Neural cell (in vitro differentiated cells): ENCODE measurements at regions not wholly inside any gene's neighbourhood (a gene's known extent, or its start where the extent isn't known, plus 50 kb on each side); places are given as distances from the start of the nearest gene placed in this dataset.

Experiments used
- H2AFZ ChIP-seq: fragments of 200-600, 300-800 bp; sonication (generic), shearing (Covaris generic); 2 replicates; pipeline ENCODE4 v1.6.0; 2014; ENCODE audit warnings: low read depth, mild to moderate bottlenecking, antibody characterized with exemption, low read length, moderate library complexity
- H3F3A ChIP-seq: fragments of 200-600 bp; shearing (Covaris generic); 2 replicates; pipeline ENCODE4 v1.6.1; 2016; ENCODE audit warnings: mild to moderate bottlenecking, moderate library complexity, mixed read lengths, antibody characterized with exemption, low read length; ENCODE audit not compliant: insufficient read depth, poor library complexity, severe bottlenecking
- H3K27ac ChIP-seq: fragments of 200-600, 300-800 bp; sonication (generic), shearing (Covaris generic); 2 replicates; pipeline ENCODE4 v1.5.1; 2014; ENCODE audit warnings: mild to moderate bottlenecking, low read length, moderate library complexity
- H3K27me3 ChIP-seq: fragments of 300-800, 200-600 bp; sonication (generic), shearing (Covaris generic); 2 replicates; pipeline ENCODE4 v1.6.0; 2014; ENCODE audit warnings: mild to moderate bottlenecking, low read depth, low read length, moderate library complexity; ENCODE audit not compliant: insufficient read depth
- H3K36me3 ChIP-seq: fragments of 300-800, 200-600 bp; sonication (generic), shearing (Covaris generic); 2 replicates; pipeline ENCODE4 v1.5.1; 2014; ENCODE audit warnings: mild to moderate bottlenecking, antibody characterized with exemption, low read length, moderate library complexity; ENCODE audit not compliant: insufficient read depth
- H3K4me2 ChIP-seq: fragments of 300-800, 200-600 bp; sonication (generic), shearing (Covaris generic); 2 replicates; pipeline ENCODE4 v1.6.0; 2014; ENCODE audit warnings: mild to moderate bottlenecking, low read length
- H3K4me3 ChIP-seq: fragments of 300-800, 200-600 bp; sonication (generic), shearing (Covaris generic); 2 replicates; pipeline ENCODE4 v1.5.1; 2014; ENCODE audit warnings: mild to moderate bottlenecking, low read length, moderate library complexity
- H3K79me2 ChIP-seq: fragments of 200-600 bp; shearing (Covaris generic); replicated peaks from 2 replicates; pipeline ENCODE4 v1.6.0; 2014; ENCODE audit warnings: mild to moderate bottlenecking, low read length, moderate library complexity; ENCODE audit not compliant: insufficient read depth
- H3K9ac ChIP-seq: fragments of 300-800, 200-600 bp; sonication (generic), shearing (Covaris generic); 2 replicates; pipeline ENCODE4 v1.6.1; 2016; ENCODE audit warnings: mild to moderate bottlenecking, low read length, mixed read lengths
- H3K9me2 ChIP-seq: fragments of 200-600 bp; shearing (Covaris generic); 2 replicates; pipeline ENCODE4 v1.6.1; 2016; ENCODE audit warnings: mild to moderate bottlenecking, low read length, mixed read lengths; ENCODE audit not compliant: insufficient read depth
- H3K9me3 ChIP-seq: fragments of 200-600, 300-800 bp; sonication (generic), shearing (Covaris generic); 2 replicates; pipeline ENCODE4 v1.6.1; 2016; ENCODE audit warnings: mild to moderate bottlenecking, mixed run types, low read length, moderate library complexity, mixed read lengths
- H4K20me1 ChIP-seq: fragments of 200-600 bp; shearing (Covaris generic); 2 replicates; pipeline ENCODE4 v1.6.1; 2016; ENCODE audit warnings: mild to moderate bottlenecking, mixed run types; ENCODE audit not compliant: insufficient read depth
- CTCF ChIP-seq: fragments of 450-650 bp; IDR thresholded peaks from 2 replicates; pipeline ENCODE4 v1.5.1; 2014; ENCODE audit warnings: antibody characterized with exemption, mild to moderate bottlenecking, moderate library complexity; ENCODE audit not compliant: poor library complexity, severe bottlenecking
- EP300 ChIP-seq: fragments of 450-650 bp; conservative IDR thresholded peaks from 2 replicates; pipeline ENCODE4 v1.6.1; 2014; ENCODE audit warnings: antibody characterized with exemption, mild to moderate bottlenecking, moderate library complexity; ENCODE audit not compliant: poor library complexity, severe bottlenecking
- EZH2 ChIP-seq: fragments of 200-600, 300-800 bp; shearing (Covaris generic), sonication (generic); IDR thresholded peaks from 2 replicates; pipeline ENCODE4 v1.6.1; 2014; ENCODE audit warnings: antibody characterized with exemption, low read length, borderline replicate concordance, mild to moderate bottlenecking; ENCODE audit not compliant: insufficient read depth, poor library complexity, severe bottlenecking
- MXI1 ChIP-seq: fragments of 450-650 bp; conservative IDR thresholded peaks from 2 replicates; pipeline ENCODE4 v1.6.1; 2014; ENCODE audit warnings: antibody characterized with exemption, mild to moderate bottlenecking; ENCODE audit not compliant: poor library complexity, severe bottlenecking
- POLR2AphosphoS5 ChIP-seq: IDR thresholded peaks from 2 replicates; pipeline ENCODE4 v1.6.1; 2012
- RAD21 ChIP-seq: fragments of 450-650 bp; conservative IDR thresholded peaks from 2 replicates; pipeline ENCODE4 v1.6.1; 2014; ENCODE audit warnings: antibody characterized with exemption, mild to moderate bottlenecking, moderate library complexity
- REST ChIP-seq: IDR thresholded peaks from 2 replicates; pipeline ENCODE4 v1.6.1; 2012; ENCODE audit warnings: borderline replicate concordance
- SMC3 ChIP-seq: fragments of 450-650 bp; conservative IDR thresholded peaks from 2 replicates; pipeline ENCODE4 v1.6.1; 2014; ENCODE audit warnings: antibody characterized with exemption, mild to moderate bottlenecking, moderate library complexity; ENCODE audit not compliant: poor library complexity
- TAF1 ChIP-seq: IDR thresholded peaks from 2 replicates; pipeline ENCODE4 v1.6.1; 2012; ENCODE audit warnings: low read depth

- Histone ChIP-seq H3F3A (no peaks in the 10 kb centered on the region), H3K36me3 (no peaks in the 10 kb centered on the region), H3K27me3 (no peaks in the 10 kb centered on the region), H3K9ac (no peak overlapping the region), H2AFZ (no peak overlapping the region), H3K27ac (no peak overlapping the region), H3K79me2 (no peaks in the 10 kb centered on the region), H3K4me3 (no peak overlapping the region), H3K9me2 (no peaks in the 10 kb centered on the region), H4K20me1 (no peaks in the 10 kb centered on the region), H3K9me3 (no peaks in the 10 kb centered on the region), H3K4me2 (no peak overlapping the region)
- TF ChIP-seq EZH2, result no peak
- TF ChIP-seq RAD21, result no peak
- no peak for TF ChIP-seq TAF1
- no peak for TF ChIP-seq MXI1
- TF ChIP-seq SMC3, result no peak
Measured at GRCh38 chr21:35628316-35628715, 432.0 kb downstream of the SETD4 start.

- Histone ChIP-seq H3F3A (no peaks in the 10 kb centered on the region), H3K9ac (no peak overlapping the region), H3K79me2 (no peaks in the 10 kb centered on the region), H3K4me2 (no peak overlapping the region), H3K4me3 (no peak overlapping the region), H3K9me3 (no peaks in the 10 kb centered on the region), H3K36me3 (no peaks in the 10 kb centered on the region), H4K20me1 (no peaks in the 10 kb centered on the region), H3K27me3 (no peaks in the 10 kb centered on the region), H2AFZ (no peak overlapping the region), H3K9me2 (no peaks in the 10 kb centered on the region), H3K27ac (no peak overlapping the region)
- TF ChIP-seq RAD21 (no peak), EP300 (no peak), TAF1 (no peak), SMC3 (no peak), POLR2AphosphoS5 (no peak), EZH2 (no peak), REST (no peak), MXI1 (no peak), CTCF (no peak)
Measured at GRCh38 chr21:35627462-35627861, 432.9 kb downstream of the SETD4 start.

- Histone ChIP-seq H3K4me2 (no peak overlapping the region), H3K9me2 (no peaks in the 10 kb centered on the region), H3K79me2 (no peaks in the 10 kb centered on the region), H3K9me3 (no peaks in the 10 kb centered on the region), H3K4me3 (no peak overlapping the region), H3K27ac (no peak overlapping the region), H3K9ac (no peak overlapping the region), H4K20me1 (no peaks in the 10 kb centered on the region), H3K36me3 (no peaks in the 10 kb centered on the region), H3F3A (no peaks in the 10 kb centered on the region), H2AFZ (no peak overlapping the region), H3K27me3 (no peaks in the 10 kb centered on the region)
- TF ChIP-seq CTCF (no peak), POLR2AphosphoS5 (no peak), REST (no peak), TAF1 (no peak), SMC3 (no peak), EZH2 (no peak), RAD21 (no peak), MXI1 (no peak), EP300 (no peak)
Measured at GRCh38 chr21:35625576-35625975, 434.8 kb downstream of the SETD4 start.
